GM12891 (cell line): ENCODE measurements at regions not wholly inside any gene's neighbourhood (a gene's known extent, or its start where the extent isn't known, plus 50 kb on each side); places are given as distances from the start of the nearest gene placed in this dataset.

ENCODE experiments used
- POLR2A ChIP-seq: IDR thresholded peaks from 2 replicates; pipeline ENCODE4 v1.6.1; 2011; ENCODE audit warnings: low read depth, low read length, control low read depth
- POLR2AphosphoS5 ChIP-seq: IDR thresholded peaks from 2 replicates; pipeline ENCODE4 v1.6.1; 2011; ENCODE audit warnings: low read depth, low read length, control low read depth
- SPI1 ChIP-seq: IDR thresholded peaks from 2 replicates; pipeline ENCODE4 v1.6.1; 2011; ENCODE audit warnings: low read depth, low read length, control low read depth
- TAF1 ChIP-seq: IDR thresholded peaks from 2 replicates; pipeline ENCODE4 v1.6.1; 2011; ENCODE audit warnings: low read depth, low read length, control low read depth

DNA sequence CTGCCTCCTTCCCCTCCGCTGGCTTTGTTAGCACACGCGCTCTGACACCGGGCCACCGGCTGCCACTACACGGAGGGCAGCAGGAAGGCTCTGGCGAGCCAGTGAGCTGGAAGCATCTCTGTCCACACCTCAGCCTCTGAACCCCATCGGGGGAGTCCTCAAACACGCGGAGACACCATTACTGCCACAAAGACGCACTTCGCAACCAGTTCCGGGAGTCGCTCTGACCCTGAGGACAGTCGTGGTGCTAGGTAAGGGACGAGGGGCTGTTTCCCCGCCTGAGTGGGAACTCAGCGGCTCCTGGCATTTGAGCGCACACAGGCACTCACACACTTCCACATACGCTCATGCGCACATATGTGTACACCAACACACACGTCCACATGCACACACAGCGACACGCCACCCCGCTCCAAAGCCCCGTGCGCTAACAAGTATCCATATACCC, 160.0 kb downstream of the C9orf152 start:
- TF ChIP-seq POLR2AphosphoS5 (peak; percentile 65), POLR2A (peak; percentile 39; the same call in 1 of the 2 replicates), TAF1 (peak; percentile 63; the same call in 1 of the 2 replicates), SPI1 (no peak)
